ENCODE measurements at regions not wholly inside any gene's neighbourhood (a gene's known extent, or its start where the extent isn't known, plus 50 kb on each side); places are given as distances from the start of the nearest gene placed in this dataset.

- Histone ChIP-seq H3K27ac (no peak overlapping the region), H3K4me3 (no peak overlapping the region)
- 78 to 81% methylated on average over 3 of the region's 3 CpGs for WGBS, 2 donors
Measured at GRCh38 chr5:112024221-112024620, 267.2 kb upstream of the NREP start.

GRCh38 chr5:112023766-112024165, 266.8 kb upstream of the NREP start:
- H3K9me3 ChIP-seq: peaks cover 0 to 3% (median 0%) of the 10 kb centered on the region in 4 donors
- no peak overlapping the region for H3K4me3 ChIP-seq
- TF ChIP-seq POLR2A (IDR thresholded peaks at IDR 0.05) (no peak), CTCF (IDR thresholded peaks at IDR 0.05) (no peak), EP300 (IDR thresholded peaks at IDR 0.05) (no peak)
- no peaks in the 10 kb centered on the region for H3K4me1 ChIP-seq
- 95 to 96% methylated on average over 3 of the region's 3 CpGs for WGBS, 2 donors
- H3K27me3 ChIP-seq: no peaks in the 10 kb centered on the region
- no peak for DNase-seq (ENCODE audit: low spot score in 2 of 2)
- no peak overlapping the region for H3K27ac ChIP-seq
- H3K36me3 ChIP-seq: no peaks in the 10 kb centered on the region

More at GRCh38 chr5:112024221-112024620, 267.2 kb upstream of the NREP start:
- Histone ChIP-seq H3K9me3 (peaks cover 0 to 3% (median 0%) of the 10 kb centered on the region in 4 donors), H3K27me3 (no peaks in the 10 kb centered on the region), H3K36me3 (no peaks in the 10 kb centered on the region), H3K4me1 (no peaks in the 10 kb centered on the region)
- no peak for DNase-seq (ENCODE audit: low spot score in 2 of 2)
- TF ChIP-seq POLR2A (IDR thresholded peaks at IDR 0.05): no peak
- TF ChIP-seq CTCF (IDR thresholded peaks at IDR 0.05): no peak
- no peak for TF ChIP-seq EP300 (IDR thresholded peaks at IDR 0.05)

- Histone ChIP-seq H3K36me3 (no peaks in the 10 kb centered on the region), H3K9me3 (no peaks in the 10 kb centered on the region), H3K27me3 (no peaks in the 10 kb centered on the region), H3K4me3 (no peak overlapping the region), H3K4me1 (no peaks in the 10 kb centered on the region), H3K27ac (no peak overlapping the region)
- DNase-seq (ENCODE audit: low spot score in 2 of 2): no peak
- no peak for TF ChIP-seq CTCF (IDR thresholded peaks at IDR 0.05)
- TF ChIP-seq EP300 (IDR thresholded peaks at IDR 0.05): no peak
- no peak for TF ChIP-seq POLR2A (IDR thresholded peaks at IDR 0.05)
- 60 to 66% methylated on average over 2 of the region's 2 CpGs for WGBS, 2 donors
Measured at GRCh38 chr5:112018846-112019245, 261.9 kb upstream of the NREP start.

GRCh38 chr5:112016980-112017379, 260.0 kb upstream of the NREP start:
- TF ChIP-seq EP300 (IDR thresholded peaks at IDR 0.05): no peak
- no peak for DNase-seq (ENCODE audit: low spot score in 2 of 2)
- no peaks in the 10 kb centered on the region for H3K36me3 ChIP-seq
- no peaks in the 10 kb centered on the region for H3K9me3 ChIP-seq
- 97 to 99% methylated on average over 5 of the region's 5 CpGs for WGBS, 2 donors
- no peaks in the 10 kb centered on the region for H3K27me3 ChIP-seq
- peaks cover 0 to 4% (median 0%) of the 10 kb centered on the region in 4 donors for H3K4me1 ChIP-seq
- H3K4me3 ChIP-seq: no peak overlapping the region
- no peak overlapping the region for H3K27ac ChIP-seq

- DNase-seq (ENCODE audit: low spot score in 2 of 2): no peak
- no peak overlapping the region for H3K4me3 ChIP-seq
- no peak overlapping the region for H3K27ac ChIP-seq
- H3K36me3 ChIP-seq: no peaks in the 10 kb centered on the region
- no peak for TF ChIP-seq EP300 (IDR thresholded peaks at IDR 0.05)
- no peak for TF ChIP-seq POLR2A (IDR thresholded peaks at IDR 0.05)
- no peak for TF ChIP-seq CTCF (IDR thresholded peaks at IDR 0.05)
- peaks cover 0 to 6% (median 0%) of the 10 kb centered on the region in 4 donors for H3K4me1 ChIP-seq
- H3K9me3 ChIP-seq: no peaks in the 10 kb centered on the region
- H3K27me3 ChIP-seq: no peaks in the 10 kb centered on the region
Measured at GRCh38 chr5:112014783-112015395, 257.9 kb upstream of the NREP start.

GRCh38 chr5:112013660-112014059, 256.7 kb upstream of the NREP start:
- H3K9me3 ChIP-seq: no peaks in the 10 kb centered on the region
- peaks cover 0 to 6% (median 0%) of the 10 kb centered on the region in 4 donors for H3K4me1 ChIP-seq
- H3K27me3 ChIP-seq: no peaks in the 10 kb centered on the region
- no peak overlapping the region for H3K4me3 ChIP-seq
- no peaks in the 10 kb centered on the region for H3K36me3 ChIP-seq
- TF ChIP-seq EP300 (IDR thresholded peaks at IDR 0.05): no peak
- no peak for TF ChIP-seq CTCF (IDR thresholded peaks at IDR 0.05)
- no peak for TF ChIP-seq POLR2A (IDR thresholded peaks at IDR 0.05)
- H3K27ac ChIP-seq: no peak overlapping the region
- DNase-seq (ENCODE audit: low spot score in 2 of 2): no peak
